IMR-90 (cell line): ENCODE measurements at regions not wholly inside any gene's neighbourhood (a gene's known extent, or its start where the extent isn't known, plus 50 kb on each side); places are given as distances from the start of the nearest gene placed in this dataset.

Source experiments
- ATAC-seq: fragments of 200-7000 bp; cut with Tn5 transposase; 2 replicates; pipeline ENCODE4 v1.9.1; 2020; ENCODE audit warnings: low read depth, mild to moderate bottlenecking, moderate library complexity
- BruUV-seq: library from RNA; stranded (reverse); fragments of 400-500 nt; replicated peaks from 2 replicates; lab custom pipeline; 2021; lab: Mats Ljungman, UMichigan
- CTCF ChIA-PET: fragments of 300-600 bp; formaldehyde crosslinking; extraction: SDS; loops from one replicate; lab custom pipeline; 2021; ENCODE audit warnings: antibody characterized with exemption; lab: Yijun Ruan, JAX
- POLR2A ChIA-PET: fragments of 300-600 bp; sonication (Branson Sonifier 250); formaldehyde crosslinking; loops from one replicate; lab custom pipeline; 2022; ENCODE audit warnings: antibody characterized with exemption; ENCODE audit not compliant: unreplicated experiment; lab: Charles Lee
- DNase-seq: peaks from one replicate; pipeline ENCODE4 v3.0.0; 2013
- H2AFZ ChIP-seq: replicated peaks from 2 replicates; pipeline ENCODE3; 2013; ENCODE audit warnings: low read length, mild to moderate bottlenecking; ENCODE audit not compliant: poor library complexity
- H2AK5ac ChIP-seq: 2 replicates; pipeline ENCODE4 v1.6.1; 2013; ENCODE audit warnings: low read depth, low read length, inconsistent platforms
- H2AK9ac ChIP-seq: replicated peaks from 2 replicates; pipeline ENCODE3; 2013; ENCODE audit warnings: mild to moderate bottlenecking, low read depth, low read length, moderate library complexity; ENCODE audit not compliant: poor library complexity
- H2BK120ac ChIP-seq: 2 replicates; pipeline ENCODE4 v1.6.1; 2013; ENCODE audit warnings: low read depth, low read length, inconsistent platforms
- H2BK15ac ChIP-seq: 3 replicates; pipeline ENCODE4 v1.6.1; 2013; ENCODE audit warnings: low read depth, low read length, inconsistent platforms
- H2BK20ac ChIP-seq: 2 replicates; pipeline ENCODE4 v1.6.1; 2013; ENCODE audit warnings: low read depth, mild to moderate bottlenecking, inconsistent platforms, low read length, moderate library complexity
- H2BK5ac ChIP-seq: 2 replicates; pipeline ENCODE4 v1.6.1; 2013; ENCODE audit warnings: mild to moderate bottlenecking, low read depth, low read length, inconsistent platforms; ENCODE audit not compliant: poor library complexity, severe bottlenecking
- H3K14ac ChIP-seq: replicated peaks from 2 replicates; pipeline ENCODE4 v1.6.1; 2013; ENCODE audit warnings: low read depth, low read length, inconsistent platforms
- H3K18ac ChIP-seq: 2 replicates; pipeline ENCODE4 v1.6.1; 2013; ENCODE audit warnings: low read depth, low read length, control low read depth
- H3K23ac ChIP-seq: 2 replicates; pipeline ENCODE4 v1.6.1; 2013; ENCODE audit warnings: low read depth, low read length, inconsistent platforms
- H3K27ac ChIP-seq: 2 replicates; pipeline ENCODE4 v1.5.1; 2013; ENCODE audit warnings: mild to moderate bottlenecking, control low read depth, low read length; ENCODE audit not compliant: insufficient read depth
- H3K27me3 ChIP-seq: 2 replicates; pipeline ENCODE4 v1.6.1; 2013; ENCODE audit warnings: low read length; ENCODE audit not compliant: control insufficient read depth, insufficient read depth
- H3K36me3 ChIP-seq: 2 replicates; pipeline ENCODE4 v1.6.1; 2013; ENCODE audit warnings: low read length, mixed read lengths; ENCODE audit not compliant: control insufficient read depth, insufficient read depth
- H3K4ac ChIP-seq: 2 replicates; pipeline ENCODE4 v1.6.1; 2013; ENCODE audit warnings: low read depth, low read length, inconsistent platforms
- H3K4me1 ChIP-seq: 2 replicates; pipeline ENCODE4 v1.6.1; 2013; ENCODE audit warnings: low read length, mixed read lengths; ENCODE audit not compliant: control insufficient read depth, insufficient read depth
- H3K4me2 ChIP-seq: 2 replicates; pipeline ENCODE4 v1.6.1; 2013; ENCODE audit warnings: low read depth, mild to moderate bottlenecking, control low read depth, low read length, moderate library complexity
- H3K4me3 ChIP-seq: 2 replicates; pipeline ENCODE4 v1.5.1; 2013; ENCODE audit warnings: low read depth, mild to moderate bottlenecking, control low read depth, low read length, moderate library complexity; ENCODE audit not compliant: insufficient read depth
- H3K56ac ChIP-seq: 2 replicates; pipeline ENCODE4 v1.6.1; 2013; ENCODE audit warnings: low read length, inconsistent platforms; ENCODE audit not compliant: insufficient read depth; ENCODE audit errors: extremely low read depth
- H3K79me1 ChIP-seq, 2 experiments: 2 replicates each; pipeline ENCODE4 v1.6.1; 2013; ENCODE audit warnings: low read length in 2 of 2, inconsistent platforms in 1 of 2, low read depth in 1 of 2
- H3K9ac ChIP-seq: 2 replicates; pipeline ENCODE4 v1.6.1; 2013; ENCODE audit warnings: low read depth, low read length, control low read depth
- H3K9me1 ChIP-seq: 2 replicates; pipeline ENCODE4 v1.6.1; 2013; ENCODE audit warnings: low read length, inconsistent platforms; ENCODE audit not compliant: insufficient read depth
- H3K9me3 ChIP-seq: 2 replicates; pipeline ENCODE4 v1.6.1; 2013; ENCODE audit warnings: low read length; ENCODE audit not compliant: control insufficient read depth, insufficient read depth
- H4K20me1 ChIP-seq: 2 replicates; pipeline ENCODE4 v1.6.1; 2013; ENCODE audit warnings: low read length, inconsistent platforms; ENCODE audit not compliant: insufficient read depth
- H4K5ac ChIP-seq: 2 replicates; pipeline ENCODE4 v1.6.1; 2013; ENCODE audit warnings: mild to moderate bottlenecking, low read depth, low read length, control low read depth
- H4K8ac ChIP-seq, 2 experiments: 2 replicates each; pipeline ENCODE4 v1.6.1; 2013; ENCODE audit warnings: low read depth in 2 of 2, low read length in 2 of 2, control low read depth in 1 of 2, inconsistent platforms in 1 of 2
- H4K91ac ChIP-seq: 2 replicates; pipeline ENCODE4 v1.6.1; 2013; ENCODE audit warnings: low read depth, low read length, inconsistent platforms; ENCODE audit not compliant: insufficient read depth
- BHLHE40 ChIP-seq: fragments of 150-350 bp; IDR thresholded peaks from 2 replicates; pipeline ENCODE4 v1.6.1; 2016; ENCODE audit warnings: mild to moderate bottlenecking, low read depth, low read length
- CHD1 ChIP-seq: IDR thresholded peaks from 2 replicates; pipeline ENCODE4 v1.6.1; 2012; ENCODE audit warnings: low read depth, low read length, improper control_type of control experiment
- FOS ChIP-seq: fragments of 150-350 bp; IDR thresholded peaks from 2 replicates; pipeline ENCODE4 v1.6.1; 2016; ENCODE audit warnings: low read depth, low read length
- MAZ ChIP-seq: IDR thresholded peaks from 2 replicates; pipeline ENCODE4 v1.6.1; 2012; ENCODE audit warnings: low read depth, mild to moderate bottlenecking, low read length, improper control_type of control experiment, moderate library complexity, borderline replicate concordance
- POLR2A ChIP-seq: IDR thresholded peaks from 2 replicates; pipeline ENCODE4 v1.6.1; 2012; ENCODE audit warnings: mild to moderate bottlenecking, low read depth, low read length
- RCOR1 ChIP-seq: IDR thresholded peaks from 2 replicates; pipeline ENCODE4 v1.6.1; 2012; ENCODE audit warnings: mild to moderate bottlenecking, low read length, improper control_type of control experiment; ENCODE audit not compliant: insufficient replicate concordance
- RFX5 ChIP-seq: IDR thresholded peaks from 2 replicates; pipeline ENCODE4 v1.8.0; 2012; ENCODE audit warnings: low read depth, mild to moderate bottlenecking, low read length, moderate library complexity
- SMC3 ChIP-seq: fragments of 150-350 bp; IDR thresholded peaks from 2 replicates; pipeline ENCODE4 v1.6.1; 2016; ENCODE audit warnings: low read depth, mild to moderate bottlenecking, antibody characterized with exemption, low read length, moderate library complexity
- WGBS, 2 experiments: methylation state at CpG; one replicate each; pipeline versions ENCODE4 v1.1.5 to v1.1.7; 2013; ENCODE audit warnings: missing lambda C conversion rate in 2 of 2; ENCODE audit not compliant: insufficient read length in 1 of 2; ENCODE audit errors: extremely low coverage in 2 of 2; 5-methylcytosine and 5-hydroxymethylcytosine counted together
- dilution Hi-C: fragments of 300-500 bp; cut with HindIII; formaldehyde crosslinking; loops from one replicate; pipeline ENCODE4 v1.14.3; 2018; ENCODE audit warnings: low sequenced_read_pairs; ENCODE audit not compliant: unreplicated experiment
- in situ Hi-C: fragments of 300-500 bp; cut with MboI; formaldehyde crosslinking; loops from 3 replicates; pipeline ENCODE4 v1.14.3; 2019; ENCODE audit warnings: low sequenced_read_pairs, inconsistent platforms, mixed read lengths
- intact Hi-C: fragments of 100-400 bp; cut with micrococcal nuclease; formaldehyde crosslinking; loops from 2 replicates; pipeline ENCODE4 v1.10.0; 2022

- no peak overlapping the region for H2AK5ac ChIP-seq
- no peak overlapping the region for H3K4me3 ChIP-seq
- no peak overlapping the region for H3K4ac ChIP-seq
- H2BK20ac ChIP-seq, result no peak overlapping the region
- TF ChIP-seq FOS (no peak), RCOR1 (no peak), CHD1 (no peak), SMC3 (no peak), MAZ (no peak), POLR2A (no peak), BHLHE40 (no peak), RFX5 (no peak)
- in situ Hi-C loops, result no loop called here
- H3K9me1 ChIP-seq, result no peaks in the 10 kb centered on the region
- H4K91ac ChIP-seq, result no peak overlapping the region
- ChIA-PET CTCF (no interaction called here), POLR2A (no interaction called here)
- no peak overlapping the region for H2AFZ ChIP-seq
- DNase-seq (no peak), ATAC-seq (no peak)
- intact Hi-C loops, result no loop called here
- H3K14ac ChIP-seq, result no peak overlapping the region
- BruUV-seq, result no TSS peak
- no peaks in the 10 kb centered on the region for H3K27me3 ChIP-seq
- WGBS, 2 experiments, result 40% methylated on average over 6 of the region's 7 CpGs; no CpG with 5 or more reads in 1 of the 2 experiments
- H2AK9ac ChIP-seq, result no peak overlapping the region
- peaks cover 17% of the 10 kb centered on the region for H3K9me3 ChIP-seq
- H2BK5ac ChIP-seq, result no peak overlapping the region
- H3K79me1 ChIP-seq, result no peaks in the 10 kb centered on the region
- no peak overlapping the region for H2BK15ac ChIP-seq
- no peak overlapping the region for H2BK120ac ChIP-seq
- H4K8ac ChIP-seq, result no peak overlapping the region
- H4K20me1 ChIP-seq, result no peaks in the 10 kb centered on the region
- H3K4me1 ChIP-seq, result no peaks in the 10 kb centered on the region
- H3K18ac ChIP-seq, result no peak overlapping the region
- no peaks in the 10 kb centered on the region for H3K36me3 ChIP-seq
- no peak overlapping the region for H3K9ac ChIP-seq
- no peak overlapping the region for H3K23ac ChIP-seq
- no peak overlapping the region for H4K5ac ChIP-seq
- no peak overlapping the region for H3K56ac ChIP-seq
- no peak overlapping the region for H3K4me2 ChIP-seq
- dilution Hi-C loops, result no loop called here
- no peak overlapping the region for H3K27ac ChIP-seq
These were observed 476.2 kb downstream of the HAPSTR1 start for GRCh38 chr16:9567666-9568065.
